Subcutaneous abdominal adipose tissue (tissue), 5 donors: ENCODE measurements at regions not wholly inside any gene's neighbourhood (a gene's known extent, or its start where the extent isn't known, plus 50 kb on each side); places are given as distances from the start of the nearest gene placed in this dataset.

Experiments
- H3K27ac ChIP-seq: one replicate; pipeline ENCODE4 v1.7.0; 2013; ENCODE audit warnings: low read depth, mild to moderate bottlenecking, inconsistent platforms, low read length, moderate library complexity
- H3K27me3 ChIP-seq, 5 donors: one replicate each; pipeline ENCODE4 v1.7.0; 2013; ENCODE audit warnings: low read length in 5 of 5, inconsistent platforms in 1 of 5; ENCODE audit not compliant: control insufficient read depth in 5 of 5, insufficient read depth in 4 of 5
- H3K36me3 ChIP-seq, 5 donors: one replicate each; pipeline ENCODE4 v1.7.0; 2013; ENCODE audit warnings: low read length in 5 of 5; ENCODE audit not compliant: control insufficient read depth in 5 of 5, insufficient read depth in 5 of 5
- H3K4me1 ChIP-seq, 5 donors: one replicate each; pipeline ENCODE4 v1.7.0; 2013; ENCODE audit warnings: low read length in 5 of 5, mild to moderate bottlenecking in 3 of 5, moderate library complexity in 1 of 5; ENCODE audit not compliant: control insufficient read depth in 5 of 5, insufficient read depth in 5 of 5
- H3K4me3 ChIP-seq, 5 donors: one replicate each; pipeline ENCODE4 v1.7.0; 2013; ENCODE audit warnings: low read length in 5 of 5, low read depth in 1 of 5
- H3K9ac ChIP-seq, 5 donors: one replicate each; pipeline ENCODE4 v1.7.0; 2013; ENCODE audit warnings: low read length in 5 of 5, mild to moderate bottlenecking in 4 of 5, moderate library complexity in 3 of 5
- H3K9me3 ChIP-seq, 5 donors: one replicate each; pipeline ENCODE4 v1.7.0; 2013; ENCODE audit warnings: low read length in 5 of 5; ENCODE audit not compliant: control insufficient read depth in 5 of 5
- donor health status: healthy.
- donor health status: healthy.
- donor health status: healthy.
- donor health status: healthy.
- donor health status: healthy.

DNA sequence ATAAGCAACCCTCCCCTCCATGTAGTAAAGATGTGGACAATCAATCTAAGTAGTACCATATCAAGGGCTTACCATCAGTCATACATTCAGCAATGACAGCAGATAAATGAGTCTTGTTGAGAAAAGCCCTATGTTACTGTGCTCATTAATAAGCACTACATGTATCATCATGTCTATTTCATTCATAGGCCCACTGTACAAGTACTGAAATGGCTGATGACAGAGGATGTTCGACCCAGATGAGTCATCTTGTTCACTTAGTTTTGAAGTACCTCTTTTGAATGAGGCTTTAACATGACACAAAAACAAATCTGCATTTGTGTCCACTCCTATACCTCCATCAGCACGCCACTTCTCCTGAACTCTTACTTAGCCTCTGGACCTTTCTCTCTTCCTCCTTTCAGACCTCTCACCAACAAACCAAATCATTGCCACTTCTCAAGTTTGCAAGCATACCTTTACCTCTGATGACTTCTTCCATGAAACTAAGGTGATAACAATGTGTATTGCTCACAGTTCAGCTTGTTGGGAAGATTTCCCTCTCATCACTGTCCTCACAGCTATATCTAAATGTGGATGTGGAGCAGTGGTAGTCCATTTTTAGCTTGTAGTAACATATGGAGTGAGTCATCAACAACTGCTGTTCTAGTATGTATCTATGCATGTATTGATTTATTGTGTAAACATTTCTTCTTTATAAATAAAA is 921.0 kb upstream of the SLC39A10 start:
- no peaks in the 10 kb centered on the region for H3K4me1 ChIP-seq
- no peaks in the 10 kb centered on the region for H3K27me3 ChIP-seq
- H3K9ac ChIP-seq: no peak overlapping the region
- H3K9me3 ChIP-seq: no peaks in the 10 kb centered on the region
- H3K4me3 ChIP-seq: no peak overlapping the region
- H3K27ac ChIP-seq: no peak overlapping the region
- H3K36me3 ChIP-seq: no peaks in the 10 kb centered on the region

DNA sequence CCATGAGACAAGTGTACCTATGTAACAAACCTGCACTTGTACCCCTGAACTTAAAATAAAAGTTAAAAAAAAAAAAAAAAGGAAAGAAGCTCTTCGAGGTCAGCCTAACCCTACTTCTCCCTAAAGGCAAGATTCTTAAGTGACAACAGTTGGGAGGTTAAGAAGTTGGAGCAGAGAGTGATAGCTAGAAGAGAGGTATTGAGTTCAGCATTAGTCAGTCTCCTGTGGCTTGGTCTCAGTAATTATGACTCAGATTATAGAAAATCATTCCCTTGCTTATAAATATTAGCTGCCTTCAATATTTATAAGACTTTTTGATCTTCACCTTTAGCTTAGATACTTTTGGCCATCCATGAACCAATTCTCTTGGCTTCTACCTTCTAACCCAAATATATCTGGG is 926.8 kb upstream of the SLC39A10 start:
- Histone ChIP-seq H3K4me3 (no peak overlapping the region), H3K27ac (no peak overlapping the region), H3K9ac (no peak overlapping the region), H3K36me3 (no peaks in the 10 kb centered on the region), H3K4me1 (no peaks in the 10 kb centered on the region), H3K9me3 (no peaks in the 10 kb centered on the region), H3K27me3 (no peaks in the 10 kb centered on the region)

DNA sequence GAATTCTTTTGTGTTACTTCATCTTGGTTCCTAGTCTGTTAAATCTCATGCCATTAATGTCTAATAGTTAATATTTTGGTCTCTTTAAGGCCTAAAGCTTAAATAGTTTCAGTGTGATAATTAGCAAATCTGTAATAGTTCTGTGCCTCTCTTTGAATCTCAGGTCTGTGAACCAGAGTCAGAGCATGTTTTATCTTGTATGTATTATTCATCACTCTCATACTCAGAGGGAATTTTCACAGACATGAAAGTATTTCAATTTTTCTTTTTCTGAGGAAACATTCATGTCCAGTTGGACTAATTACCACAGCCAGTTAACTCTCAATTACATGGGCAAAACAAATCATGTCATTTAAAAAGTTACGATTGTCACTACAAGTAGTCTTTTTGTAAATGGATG is 931.9 kb upstream of the SLC39A10 start:
- Histone ChIP-seq H3K36me3 (no peaks in the 10 kb centered on the region), H3K27me3 (no peaks in the 10 kb centered on the region), H3K9ac (no peak overlapping the region), H3K27ac (no peak overlapping the region), H3K4me1 (no peaks in the 10 kb centered on the region), H3K4me3 (no peak overlapping the region), H3K9me3 (no peaks in the 10 kb centered on the region)

DNA sequence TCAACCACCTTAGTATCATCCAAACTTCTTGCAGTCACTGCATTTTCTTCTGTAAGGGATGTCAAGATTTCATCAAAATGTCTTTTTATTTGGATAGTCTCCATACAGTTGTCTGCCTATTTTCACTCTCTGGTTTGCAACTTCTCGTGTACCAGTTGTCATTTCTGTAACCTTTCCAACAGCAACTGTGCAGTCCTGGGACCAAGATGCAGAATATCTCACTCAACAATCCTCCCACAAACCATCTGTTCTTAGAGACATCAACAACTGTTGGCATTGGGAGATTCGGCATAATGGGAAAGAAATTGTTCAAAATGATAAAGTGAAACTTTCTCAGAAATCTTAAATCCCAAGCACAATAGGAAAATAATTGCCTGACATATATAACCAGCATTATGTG is 933.6 kb upstream of the SLC39A10 start:
- Histone ChIP-seq H3K9me3 (no peaks in the 10 kb centered on the region), H3K9ac (no peak overlapping the region), H3K27me3 (no peaks in the 10 kb centered on the region), H3K4me3 (no peak overlapping the region), H3K36me3 (no peaks in the 10 kb centered on the region), H3K27ac (no peak overlapping the region), H3K4me1 (no peaks in the 10 kb centered on the region)

DNA sequence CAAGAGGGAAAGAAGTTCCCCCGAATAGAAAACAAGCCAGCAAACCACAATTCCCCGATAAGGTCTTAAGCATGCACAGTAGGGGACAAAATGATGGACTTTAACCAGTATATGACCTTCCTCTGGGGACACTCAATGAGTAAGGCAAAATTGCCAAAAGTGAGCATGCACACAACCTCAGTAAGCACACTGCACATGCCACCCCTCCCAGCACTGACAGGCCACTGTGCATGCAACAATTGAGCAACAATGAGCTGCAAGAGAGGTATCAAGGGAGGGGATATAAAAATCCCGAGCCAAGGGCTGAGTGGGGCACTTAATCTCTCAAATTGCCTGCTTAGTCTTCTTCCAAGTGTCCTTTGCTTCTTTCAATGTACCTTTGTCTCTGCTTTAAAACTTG is 935.8 kb upstream of the SLC39A10 start:
- H3K9ac ChIP-seq: no peak overlapping the region
- no peak overlapping the region for H3K4me3 ChIP-seq
- H3K27me3 ChIP-seq: no peaks in the 10 kb centered on the region
- no peaks in the 10 kb centered on the region for H3K36me3 ChIP-seq
- H3K9me3 ChIP-seq: no peaks in the 10 kb centered on the region
- H3K27ac ChIP-seq: no peak overlapping the region
- H3K4me1 ChIP-seq: no peaks in the 10 kb centered on the region

DNA sequence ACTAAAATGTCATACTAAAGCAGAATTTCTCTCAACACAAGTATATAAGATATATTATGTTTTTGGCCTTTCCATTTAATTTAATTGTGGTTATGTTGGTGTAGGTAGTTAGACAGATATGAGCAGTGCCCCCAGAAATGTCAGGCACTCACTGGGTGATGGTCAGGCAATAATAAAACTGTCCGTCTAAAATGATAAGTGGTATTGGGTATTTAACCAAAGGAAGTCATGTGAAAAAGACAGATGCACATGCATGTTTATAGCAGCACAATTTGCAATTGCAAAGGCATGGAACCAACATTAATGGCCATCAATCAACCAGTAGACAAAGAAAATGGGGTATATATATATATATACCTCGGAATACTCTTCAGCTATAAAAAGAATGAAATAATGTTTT is 936.6 kb upstream of the SLC39A10 start:
- H3K9ac ChIP-seq: no peak overlapping the region
- no peak overlapping the region for H3K27ac ChIP-seq
- no peaks in the 10 kb centered on the region for H3K27me3 ChIP-seq
- no peak overlapping the region for H3K4me3 ChIP-seq
- H3K4me1 ChIP-seq: no peaks in the 10 kb centered on the region
- H3K9me3 ChIP-seq: no peaks in the 10 kb centered on the region
- H3K36me3 ChIP-seq: no peaks in the 10 kb centered on the region

DNA sequence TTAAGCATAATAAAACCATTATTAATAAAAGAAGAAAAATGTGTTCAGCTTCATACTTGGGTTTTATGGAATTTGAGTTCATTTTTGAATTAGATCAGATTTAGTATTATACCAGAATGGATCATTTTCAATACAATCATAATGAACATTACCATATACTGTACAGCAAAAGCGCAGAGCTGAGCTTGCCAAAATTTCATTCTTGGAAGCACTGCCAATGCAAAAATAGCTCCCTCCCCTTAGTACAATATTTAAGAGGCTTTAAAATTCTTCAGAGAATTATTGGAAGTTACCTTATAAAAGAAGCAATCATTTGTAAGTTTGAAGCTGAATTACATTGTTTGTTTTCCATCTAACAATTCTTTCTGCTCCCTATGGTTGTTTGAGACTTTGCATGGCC is 938.1 kb upstream of the SLC39A10 start:
- Histone ChIP-seq H3K4me3 (no peak overlapping the region), H3K27me3 (no peaks in the 10 kb centered on the region), H3K9me3 (no peaks in the 10 kb centered on the region), H3K4me1 (no peaks in the 10 kb centered on the region), H3K27ac (no peak overlapping the region), H3K36me3 (no peaks in the 10 kb centered on the region), H3K9ac (no peak overlapping the region)

DNA sequence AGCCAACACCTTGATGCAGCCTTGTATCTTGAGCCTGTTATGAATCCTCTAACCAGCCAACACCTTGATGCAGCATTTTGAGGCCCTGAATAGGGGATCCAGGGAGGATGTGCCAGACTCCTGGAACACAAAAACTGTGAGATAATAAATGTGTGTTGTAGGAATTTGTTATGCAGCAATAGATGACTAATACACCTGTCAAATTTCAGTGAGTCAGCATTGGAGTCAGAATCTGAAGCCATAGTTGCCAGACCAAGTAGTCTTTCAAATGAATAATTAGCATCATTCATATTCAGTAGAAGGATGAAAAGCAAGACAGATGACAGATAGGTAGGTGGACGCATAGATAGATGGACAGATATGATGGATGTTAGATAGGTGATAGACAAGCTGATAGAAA is 942.5 kb upstream of the SLC39A10 start:
- no peak overlapping the region for H3K9ac ChIP-seq
- H3K27ac ChIP-seq: no peak overlapping the region
- H3K4me1 ChIP-seq: no peaks in the 10 kb centered on the region
- H3K36me3 ChIP-seq: no peaks in the 10 kb centered on the region
- H3K4me3 ChIP-seq: no peak overlapping the region
- no peaks in the 10 kb centered on the region for H3K27me3 ChIP-seq
- no peaks in the 10 kb centered on the region for H3K9me3 ChIP-seq

DNA sequence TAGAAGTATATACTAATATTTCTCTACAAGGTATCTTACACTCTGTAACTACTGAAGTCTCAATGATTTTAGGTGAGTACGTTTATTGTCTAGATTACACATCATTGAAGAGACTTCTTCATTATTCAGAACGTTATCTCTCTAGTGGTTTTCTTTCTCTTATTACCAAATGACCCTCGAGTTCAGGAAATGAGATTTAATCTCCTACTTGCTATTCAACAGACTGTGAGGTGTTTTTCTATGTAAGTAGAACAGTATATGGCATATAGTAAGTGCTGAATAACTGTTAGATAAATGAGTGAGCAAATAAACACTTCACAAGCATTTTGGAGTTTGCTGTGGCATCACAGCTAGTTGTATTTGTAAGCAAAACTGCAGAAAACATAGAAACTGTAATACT is 947.2 kb upstream of the SLC39A10 start:
- no peaks in the 10 kb centered on the region for H3K4me1 ChIP-seq
- H3K27ac ChIP-seq: no peak overlapping the region
- H3K9ac ChIP-seq: no peak overlapping the region
- H3K36me3 ChIP-seq: no peaks in the 10 kb centered on the region
- no peaks in the 10 kb centered on the region for H3K27me3 ChIP-seq
- no peaks in the 10 kb centered on the region for H3K9me3 ChIP-seq
- H3K4me3 ChIP-seq: no peak overlapping the region

DNA sequence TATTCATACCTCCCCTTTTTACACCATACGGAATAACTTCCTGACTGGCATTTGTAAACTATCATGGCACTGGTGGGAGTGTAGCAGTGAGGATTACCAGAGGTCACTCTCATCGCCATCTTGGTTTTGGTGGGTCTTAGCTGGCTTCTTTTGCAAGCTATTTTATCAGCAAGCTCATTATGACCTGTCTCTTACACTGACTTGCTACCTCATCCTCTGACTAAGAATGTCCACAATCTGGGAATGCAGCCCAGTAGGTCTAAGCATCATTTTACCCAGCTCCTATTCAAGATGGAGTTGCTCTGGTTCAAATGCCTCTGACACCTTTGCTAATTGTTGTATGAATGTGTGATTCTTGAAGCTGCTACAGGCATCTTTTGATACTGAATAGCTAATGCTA is 950.8 kb upstream of the SLC39A10 start:
- Histone ChIP-seq H3K27ac (no peak overlapping the region), H3K27me3 (no peaks in the 10 kb centered on the region), H3K4me1 (no peaks in the 10 kb centered on the region), H3K9me3 (no peaks in the 10 kb centered on the region), H3K4me3 (no peak overlapping the region), H3K9ac (no peak overlapping the region), H3K36me3 (no peaks in the 10 kb centered on the region)

DNA sequence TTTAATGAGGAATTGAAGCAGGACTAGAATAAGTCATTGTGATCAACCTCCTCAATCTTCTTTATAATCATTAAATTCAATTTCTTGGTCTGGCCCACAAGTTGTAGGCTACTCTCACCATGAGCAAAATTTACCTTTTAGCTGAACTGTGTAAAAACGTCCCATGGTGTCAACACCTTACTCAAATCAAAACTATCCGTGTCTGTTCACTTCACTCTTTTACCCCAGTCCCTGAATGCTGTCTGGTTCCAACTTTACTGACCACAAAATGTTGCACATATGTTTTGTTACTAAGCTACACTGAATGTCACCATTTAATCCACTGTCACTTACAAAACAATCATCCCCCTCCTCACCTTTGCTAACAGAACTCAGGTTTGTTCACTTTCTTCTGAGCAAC is 951.6 kb upstream of the SLC39A10 start:
- Histone ChIP-seq H3K4me1 (no peaks in the 10 kb centered on the region), H3K9ac (no peak overlapping the region), H3K36me3 (no peaks in the 10 kb centered on the region), H3K9me3 (no peaks in the 10 kb centered on the region), H3K4me3 (no peak overlapping the region), H3K27me3 (no peaks in the 10 kb centered on the region), H3K27ac (no peak overlapping the region)
